A549 (cell line): ENCODE measurements at regions not wholly inside any gene's neighbourhood (a gene's known extent, or its start where the extent isn't known, plus 50 kb on each side); places are given as distances from the start of the nearest gene placed in this dataset.

Experiments
- ATAC-seq, 2 experiments: fragments of 200-7000 bp in 1 of 2; fragments of >200 bp in 1 of 2; cut with Nextera tagmentation in 1 of 2; cut with Tn5 transposase in 1 of 2; 3 replicates each; pipeline versions ENCODE4 v1.8.0 to v1.9.1; 2018 to 2020; ENCODE audit warnings: mild to moderate bottlenecking in 1 of 2, moderate library complexity in 1 of 2
- CTCF ChIA-PET: fragments of 300-600 bp; sonication (Branson Sonifier 250); formaldehyde crosslinking; extraction: SDS; loops from one replicate; lab custom pipeline; 2021; ENCODE audit warnings: antibody characterized with exemption, inconsistent platforms; lab: Yijun Ruan, JAX
- POLR2A ChIA-PET: fragments of 350-600 bp; formaldehyde crosslinking; extraction: SDS; loops from one replicate; lab custom pipeline; 2021; ENCODE audit warnings: antibody characterized with exemption, inconsistent platforms; lab: Yijun Ruan, JAX
- DNase-seq, 2 experiments: peaks; one replicate each; pipeline versions ENCODE4 v3.0.0 to v3.0.0-alpha.2; 2011 to 2016; ENCODE audit warnings: low read depth in 1 of 2, low spot score in 1 of 2
- FAIRE-seq: peaks from 2 replicates; lab custom pipeline; 2011; peaks lifted over from hg19 to GRCh38; lab: Jason Lieb, UNC
- H3K27ac ChIP-seq, 2 experiments: fragments of >200 bp; sonication (Bioruptor Twin); formaldehyde crosslinking; 3 replicates each; pipeline ENCODE4 v1.5.1; 2016 to 2017
- H3K4me1 ChIP-seq: fragments of >200 bp; sonication (Bioruptor Twin); formaldehyde crosslinking; 3 replicates; pipeline ENCODE4 v1.6.1; 2016
- H3K4me2 ChIP-seq: fragments of >200 bp; sonication (Bioruptor Twin); formaldehyde crosslinking; 3 replicates; pipeline ENCODE4 v1.6.1; 2016
- H3K4me3 ChIP-seq: fragments of >200 bp; sonication (Bioruptor Twin); formaldehyde crosslinking; 3 replicates; pipeline ENCODE4 v1.5.1; 2016
- H3K9me3 ChIP-seq: fragments of >200 bp; sonication (Bioruptor Twin); formaldehyde crosslinking; 3 replicates; pipeline ENCODE4 v1.6.1; 2016
- BHLHE40 ChIP-seq: IDR thresholded peaks from 2 replicates; pipeline ENCODE4 v1.6.1; 2012; ENCODE audit warnings: low read depth, low read length, inconsistent platforms
- CBX2 ChIP-seq: fragments of 200-600 bp; sonication (generic); IDR thresholded peaks from 2 replicates; pipeline ENCODE4 v1.6.1; 2016; ENCODE audit warnings: low read depth, mild to moderate bottlenecking, borderline replicate concordance
- CBX8 ChIP-seq: fragments of 200-600 bp; sonication (generic); IDR thresholded peaks from 2 replicates; pipeline ENCODE4 v1.6.1; 2016
- CEBPB ChIP-seq, 2 experiments: fragments of >200 bp in 1 of 2; sonication (Bioruptor Twin) in 1 of 2; formaldehyde crosslinking in 1 of 2; IDR thresholded peaks; 2 replicates each; pipeline ENCODE4 v1.6.1; 2012 to 2016
- CTCF ChIP-seq: fragments of >200 bp; sonication (Bioruptor Twin); formaldehyde crosslinking; IDR thresholded peaks from 3 replicates; pipeline ENCODE4 v1.5.1; 2016
- E2F6 ChIP-seq: IDR thresholded peaks from 2 replicates; pipeline ENCODE4 v1.6.1; 2012; ENCODE audit warnings: low read depth, borderline replicate concordance
- ELK1 ChIP-seq: fragments of 150-350 bp; IDR thresholded peaks from 2 replicates; pipeline ENCODE4 v1.6.1; 2014; ENCODE audit warnings: low read depth, mild to moderate bottlenecking, low read length
- FOSL2 ChIP-seq, 2 experiments: fragments of 450-650 bp in 1 of 2; fragments of >200 bp in 1 of 2; sonication (Bioruptor Twin) in 1 of 2; formaldehyde crosslinking; IDR thresholded peaks; 2 replicates each; pipeline versions ENCODE4 v1.5.0 to v1.6.1; 2016 to 2020; ENCODE audit warnings: mild to moderate bottlenecking in 1 of 2, moderate library complexity in 1 of 2
- HDAC2 ChIP-seq: fragments of 200-600 bp; sonication (generic); IDR thresholded peaks from 2 replicates; pipeline ENCODE4 v1.6.1; 2016
- HES2 ChIP-seq: fragments of >200 bp; sonication (Bioruptor Twin); formaldehyde crosslinking; IDR thresholded peaks from 2 replicates; pipeline ENCODE4 v1.6.1; 2016
- HOXA7 ChIP-seq: fragments of 250-450 bp; sonication (Bioruptor Pico); IDR thresholded peaks from 2 replicates; pipeline ENCODE4 v1.5.0; 2020; ENCODE audit warnings: mild to moderate bottlenecking, moderate library complexity
- HOXB13 ChIP-seq: fragments of 250-450 bp; sonication (Bioruptor Pico); IDR thresholded peaks from 2 replicates; pipeline ENCODE4 v1.5.0; 2020; ENCODE audit warnings: low read depth, mild to moderate bottlenecking, moderate library complexity
- MAX ChIP-seq: IDR thresholded peaks from 2 replicates; pipeline ENCODE4 v1.6.1; 2012
- NR3C1 ChIP-seq: fragments of >200 bp; sonication (Bioruptor Twin); formaldehyde crosslinking; IDR thresholded peaks from 3 replicates; pipeline ENCODE4 v1.6.1; 2017
- PHF8 ChIP-seq: fragments of 200-600 bp; sonication (generic); IDR thresholded peaks from 2 replicates; pipeline ENCODE4 v1.6.1; 2016; ENCODE audit warnings: low read depth, mild to moderate bottlenecking, antibody characterized with exemption, moderate library complexity, borderline replicate concordance
- RFX5 ChIP-seq: fragments of 450-650 bp; IDR thresholded peaks from 2 replicates; pipeline ENCODE4 v1.7.1; 2014; ENCODE audit warnings: antibody characterized with exemption, mild to moderate bottlenecking, moderate library complexity
- RNF2 ChIP-seq: fragments of 200-600 bp; sonication (generic); IDR thresholded peaks from 2 replicates; pipeline ENCODE4 v1.6.1; 2016; ENCODE audit warnings: low read depth, mild to moderate bottlenecking, antibody characterized with exemption, moderate library complexity, borderline replicate concordance
- ZNF302 ChIP-seq: fragments of 250-450 bp; sonication (Bioruptor Pico); IDR thresholded peaks from 2 replicates; pipeline ENCODE4 v1.9.0; 2021; ENCODE audit warnings: inconsistent platforms, mild to moderate bottlenecking, moderate library complexity
- WGBS: methylation state at CpG from one replicate; pipeline ENCODE4 v1.1.6; 2017; ENCODE audit errors: missing lambda C conversion rate; 5-methylcytosine and 5-hydroxymethylcytosine counted together

- no peak for TF ChIP-seq RNF2
- no peak for TF ChIP-seq CBX8
- no peak for TF ChIP-seq HDAC2
- TF ChIP-seq MAX, result no peak
- TF ChIP-seq CEBPB (IDR thresholded peaks at IDR 0.05), result no peak
- no peak for TF ChIP-seq RFX5
- TF ChIP-seq ELK1, result no peak
- no peak for TF ChIP-seq CBX2
Observed at GRCh38 chr1:47511825-47512224, 74.0 kb downstream of the FOXD2 start (continued).

- TF ChIP-seq HOXB13 (CRISPR knock-in tag) (no peak), CTCF (no peak), CBX8 (no peak), ZNF302 (CRISPR knock-in tag) (no peak)
- TF ChIP-seq, all 56 proteins: peak for 0
- FAIRE-seq, result no peak
- Histone ChIP-seq H3K4me2 (no peak overlapping the region), H3K4me3 (no peak overlapping the region), H3K4me1 (no peaks in the 10 kb centered on the region), H3K27ac (no peak overlapping the region), H3K9me3 (peaks cover 5% of the 10 kb centered on the region; the same call in 1 of the 3 replicates)
- no peak for DNase-seq
- 80% methylated on average over 3 of the region's 3 CpGs for WGBS
- no peak for ATAC-seq
- ChIA-PET CTCF (interaction anchor here (1.9 kb wide), 1 partner anchor 197 kb away, joined by 4 read pairs; no protein-coding TSS in a partner anchor), POLR2A (no interaction called here)
Observed at GRCh38 chr1:47513393-47513792, 75.5 kb downstream of the FOXD2 start.

- ATAC-seq (no peak), DNase-seq (no peak), FAIRE-seq (no peak)
- Histone ChIP-seq H3K4me2 (no peak overlapping the region), H3K27ac (no peak overlapping the region)
- CTCF ChIA-PET, result interaction anchor here (1.2 to 1.9 kb wide), 2 partner anchors 15 to 196 kb away, joined by 3 to 4 read pairs; no protein-coding TSS in a partner anchor
- TF ChIP-seq HOXA7 (CRISPR knock-in tag) (no peak), BHLHE40 (no peak), HES2 (no peak), NR3C1 (no peak), E2F6 (no peak), ELK1 (no peak), FOSL2 (IDR thresholded peaks at IDR 0.05) (no peak), FOSL2 (CRISPR knock-in tag; IDR thresholded peaks at IDR 0.05) (no peak), PHF8 (no peak), RFX5 (no peak), HOXB13 (CRISPR knock-in tag) (no peak)
- TF ChIP-seq, all 56 proteins: peak for 0
- H3K4me1 ChIP-seq, result no peaks in the 10 kb centered on the region
- POLR2A ChIA-PET, result no interaction called here
- H3K9me3 ChIP-seq, result peaks cover 5% of the 10 kb centered on the region; the same call in 1 of the 3 replicates
- H3K4me3 ChIP-seq, result no peak overlapping the region
Observed at GRCh38 chr1:47514229-47514628, 76.4 kb downstream of the FOXD2 start.
